Osteoblast (primary cell): ENCODE measurements at regions not wholly inside any gene's neighbourhood (a gene's known extent, or its start where the extent isn't known, plus 50 kb on each side); places are given as distances from the start of the nearest gene placed in this dataset.

ENCODE experiments used
- DNase-seq: peaks from one replicate; pipeline ENCODE4 v3.0.0; 2011; ENCODE audit warnings: low spot score, mixed read lengths; ENCODE audit not compliant: insufficient read length; ENCODE audit errors: missing footprints
- H2AFZ ChIP-seq: 2 replicates; pipeline ENCODE4 v1.6.0; 2011; ENCODE audit warnings: mild to moderate bottlenecking, low read length
- H3K27ac ChIP-seq: 2 replicates; pipeline ENCODE4 v1.5.1; 2011; ENCODE audit warnings: mild to moderate bottlenecking, low read depth, low read length, moderate library complexity
- H3K27me3 ChIP-seq: 2 replicates; pipeline ENCODE4 v1.6.0; 2012; ENCODE audit warnings: mild to moderate bottlenecking, control low read depth, inconsistent platforms, low read length, moderate library complexity; ENCODE audit not compliant: insufficient read depth
- H3K36me3 ChIP-seq: 2 replicates; pipeline ENCODE4 v1.5.1; 2011; ENCODE audit warnings: mild to moderate bottlenecking, low read length, control low read depth, moderate library complexity; ENCODE audit not compliant: insufficient read depth
- H3K4me1 ChIP-seq: 2 replicates; pipeline ENCODE4 v1.5.1; 2011; ENCODE audit warnings: mild to moderate bottlenecking, low read length, control low read depth, moderate library complexity; ENCODE audit not compliant: insufficient read depth
- H3K4me2 ChIP-seq: 2 replicates; pipeline ENCODE4 v1.6.0; 2011; ENCODE audit warnings: mild to moderate bottlenecking, low read length; ENCODE audit not compliant: insufficient read depth
- H3K4me3 ChIP-seq: fragments of 200-600 bp; sonication (generic); 3 replicates; pipeline ENCODE4 v1.5.1; 2012; ENCODE audit warnings: mild to moderate bottlenecking, low read length, inconsistent platforms; ENCODE audit not compliant: insufficient read depth
- H3K79me2 ChIP-seq: 2 replicates; pipeline ENCODE4 v1.6.0; 2012; ENCODE audit warnings: mild to moderate bottlenecking, low read length, control low read depth, inconsistent platforms; ENCODE audit not compliant: insufficient read depth
- H3K9me3 ChIP-seq: 2 replicates; pipeline ENCODE4 v1.5.1; 2011; ENCODE audit warnings: low read depth, low read length, control low read depth
- H4K20me1 ChIP-seq: 2 replicates; pipeline ENCODE4 v1.6.0; 2012; ENCODE audit warnings: mild to moderate bottlenecking, low read length, control low read depth; ENCODE audit not compliant: insufficient read depth
- TF ChIP-seq, protein P1 (sequence below): IDR thresholded peaks from 2 replicates; pipeline ENCODE4 v1.5.1; 2011; ENCODE audit warnings: mild to moderate bottlenecking, low read depth, low read length, moderate library complexity; ENCODE audit errors: extremely low read depth

DNA sequence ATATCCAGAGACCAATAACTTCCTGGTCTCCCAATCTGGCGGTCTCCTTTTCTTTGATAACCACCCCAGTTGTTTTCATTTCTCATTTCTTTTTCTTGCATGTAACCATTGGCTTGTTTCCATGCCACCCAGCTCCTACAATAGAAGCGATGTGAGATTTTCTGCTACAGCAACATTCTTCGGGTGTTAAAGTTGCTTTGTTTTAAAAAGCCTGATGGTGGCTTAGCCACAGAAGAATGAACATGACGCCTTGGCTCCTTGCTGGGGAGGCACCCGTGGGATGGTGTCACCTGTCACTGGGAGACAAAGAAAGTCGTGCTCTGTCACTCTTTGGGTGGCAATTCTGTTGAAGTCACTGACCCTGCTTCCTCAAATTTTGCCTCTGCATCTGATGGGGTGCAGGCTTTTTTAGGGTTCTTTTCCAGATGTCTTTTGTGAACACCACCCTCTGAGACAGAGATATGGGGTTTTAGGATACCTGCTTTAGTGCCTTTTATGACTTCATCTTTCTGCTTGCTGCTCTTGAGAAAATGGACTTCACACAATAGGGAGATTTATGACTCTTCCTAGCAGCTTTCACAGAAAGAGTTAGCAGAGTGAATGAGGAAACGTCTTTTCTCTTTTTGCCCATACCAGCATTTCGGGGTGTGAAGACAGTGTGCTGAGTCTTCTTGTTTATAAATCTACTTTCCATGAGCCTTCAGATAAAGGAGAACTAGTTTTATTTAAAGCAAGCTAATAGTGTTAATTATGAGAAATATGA, 265.3 kb upstream of the TBX3 start:
- Histone ChIP-seq H3K79me2 (no peaks in the 10 kb centered on the region), H3K27ac (no peak overlapping the region), H3K9me3 (no peaks in the 10 kb centered on the region), H2AFZ (no peak overlapping the region), H3K27me3 (no peaks in the 10 kb centered on the region), H3K4me2 (no peak overlapping the region), H3K4me3 (no peak overlapping the region), H4K20me1 (no peaks in the 10 kb centered on the region), H3K4me1 (no peaks in the 10 kb centered on the region), H3K36me3 (no peaks in the 10 kb centered on the region)
- peak; percentile 8 for DNase-seq
- TF ChIP-seq, protein P1, sequence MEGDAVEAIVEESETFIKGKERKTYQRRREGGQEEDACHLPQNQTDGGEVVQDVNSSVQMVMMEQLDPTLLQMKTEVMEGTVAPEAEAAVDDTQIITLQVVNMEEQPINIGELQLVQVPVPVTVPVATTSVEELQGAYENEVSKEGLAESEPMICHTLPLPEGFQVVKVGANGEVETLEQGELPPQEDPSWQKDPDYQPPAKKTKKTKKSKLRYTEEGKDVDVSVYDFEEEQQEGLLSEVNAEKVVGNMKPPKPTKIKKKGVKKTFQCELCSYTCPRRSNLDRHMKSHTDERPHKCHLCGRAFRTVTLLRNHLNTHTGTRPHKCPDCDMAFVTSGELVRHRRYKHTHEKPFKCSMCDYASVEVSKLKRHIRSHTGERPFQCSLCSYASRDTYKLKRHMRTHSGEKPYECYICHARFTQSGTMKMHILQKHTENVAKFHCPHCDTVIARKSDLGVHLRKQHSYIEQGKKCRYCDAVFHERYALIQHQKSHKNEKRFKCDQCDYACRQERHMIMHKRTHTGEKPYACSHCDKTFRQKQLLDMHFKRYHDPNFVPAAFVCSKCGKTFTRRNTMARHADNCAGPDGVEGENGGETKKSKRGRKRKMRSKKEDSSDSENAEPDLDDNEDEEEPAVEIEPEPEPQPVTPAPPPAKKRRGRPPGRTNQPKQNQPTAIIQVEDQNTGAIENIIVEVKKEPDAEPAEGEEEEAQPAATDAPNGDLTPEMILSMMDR = no peak

DNA sequence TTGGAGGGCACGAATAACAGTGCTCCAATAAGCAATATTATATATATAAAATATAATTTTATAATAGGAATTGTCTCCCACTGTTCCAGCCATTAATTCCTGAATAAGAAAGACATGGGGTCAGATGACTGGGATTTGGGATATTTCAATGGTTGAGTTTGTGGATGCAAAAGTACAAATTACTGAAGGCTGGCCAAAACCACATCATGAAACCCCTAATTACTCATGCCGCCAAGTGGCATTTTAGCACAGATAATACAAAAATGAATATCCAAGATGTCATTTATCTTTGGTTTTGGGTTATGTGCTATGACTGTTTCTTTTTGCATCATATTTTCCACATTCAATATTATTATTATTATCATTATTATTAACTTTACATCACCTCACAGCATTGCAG, 261.4 kb upstream of the TBX3 start:
- H3K4me2 ChIP-seq = no peak overlapping the region
- no peak overlapping the region for H2AFZ ChIP-seq
- H4K20me1 ChIP-seq = no peaks in the 10 kb centered on the region
- H3K27me3 ChIP-seq = no peaks in the 10 kb centered on the region
- H3K36me3 ChIP-seq = no peaks in the 10 kb centered on the region
- no peak overlapping the region for H3K4me3 ChIP-seq
- TF ChIP-seq, protein P1 = no peak
- H3K79me2 ChIP-seq = no peaks in the 10 kb centered on the region
- H3K9me3 ChIP-seq = no peaks in the 10 kb centered on the region
- DNase-seq = no peak
- no peaks in the 10 kb centered on the region for H3K4me1 ChIP-seq
- no peak overlapping the region for H3K27ac ChIP-seq

DNA sequence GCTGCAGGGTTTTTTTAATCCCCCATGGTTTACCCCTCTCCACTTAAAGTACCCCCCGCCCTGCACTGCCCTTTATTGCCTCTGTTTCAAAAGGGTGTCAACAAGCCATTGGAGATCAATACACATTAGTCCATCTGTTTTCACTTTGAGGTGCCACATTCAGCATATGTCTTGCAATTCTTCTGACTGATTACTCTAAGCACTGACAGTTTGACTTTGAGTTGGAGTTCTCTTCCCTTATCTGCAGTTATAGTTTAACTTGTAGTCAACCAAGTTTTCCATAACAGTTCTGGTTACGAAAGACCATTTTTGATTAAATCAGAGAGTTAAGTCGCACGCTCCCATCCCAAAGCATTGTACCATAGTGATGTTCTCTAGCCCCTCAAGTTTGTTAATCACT, 260.8 kb upstream of the TBX3 start:
- Histone ChIP-seq H2AFZ (no peak overlapping the region), H3K9me3 (no peaks in the 10 kb centered on the region), H3K4me2 (no peak overlapping the region), H3K36me3 (no peaks in the 10 kb centered on the region), H3K27ac (no peak overlapping the region), H3K27me3 (no peaks in the 10 kb centered on the region), H3K79me2 (no peaks in the 10 kb centered on the region), H4K20me1 (no peaks in the 10 kb centered on the region), H3K4me3 (no peak overlapping the region), H3K4me1 (no peaks in the 10 kb centered on the region)
- no peak for DNase-seq
- TF ChIP-seq, protein P1 = no peak

DNA sequence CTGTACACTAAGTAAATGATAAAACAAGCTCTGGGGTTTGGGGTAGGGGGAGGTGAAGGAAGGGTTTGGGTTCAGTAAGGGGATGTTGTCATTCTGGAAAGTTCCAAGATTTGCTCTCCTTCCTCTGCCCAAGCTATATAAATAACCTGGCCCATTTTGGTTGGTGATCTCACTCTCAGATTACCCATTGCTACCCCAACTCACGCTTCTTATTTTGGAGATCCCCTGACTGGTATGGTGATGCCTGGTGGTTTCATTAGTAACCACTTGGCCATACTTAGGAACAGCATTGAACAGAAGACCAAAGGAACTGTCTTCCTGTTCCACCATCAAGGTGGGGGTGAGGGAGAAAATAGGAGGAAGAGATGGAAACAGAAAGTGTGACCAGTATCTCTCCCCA, 259.6 kb upstream of the TBX3 start:
- Histone ChIP-seq H4K20me1 (no peaks in the 10 kb centered on the region), H2AFZ (no peak overlapping the region), H3K4me3 (no peak overlapping the region), H3K36me3 (no peaks in the 10 kb centered on the region), H3K4me1 (no peaks in the 10 kb centered on the region), H3K79me2 (no peaks in the 10 kb centered on the region), H3K9me3 (no peaks in the 10 kb centered on the region), H3K4me2 (no peak overlapping the region), H3K27ac (no peak overlapping the region), H3K27me3 (no peaks in the 10 kb centered on the region)
- no peak for DNase-seq
- TF ChIP-seq, protein P1 = no peak
